ENCODE measurements at regions not wholly inside any gene's neighbourhood (a gene's known extent, or its start where the extent isn't known, plus 50 kb on each side); places are given as distances from the start of the nearest gene placed in this dataset.

DNA sequence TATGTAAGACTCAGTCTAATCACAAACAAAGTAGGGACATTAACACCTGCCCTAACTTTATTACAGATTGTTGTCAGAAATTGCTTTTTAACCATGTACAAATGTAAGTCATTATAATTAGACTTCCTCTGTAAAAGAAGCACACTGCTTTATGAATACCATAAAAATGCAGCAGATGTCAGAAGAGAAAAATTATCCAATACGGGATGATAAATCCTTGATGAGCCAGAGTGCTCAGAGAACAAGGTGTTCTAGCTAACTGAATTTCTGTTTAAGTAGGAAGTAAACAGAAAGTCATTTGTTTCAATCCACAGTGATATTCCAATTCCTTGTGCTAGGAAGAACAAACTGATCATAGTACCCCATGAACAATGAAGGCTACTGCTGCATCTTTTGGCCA lies 54.6 kb upstream of the BMPER start:
- FAIRE-seq (no peak), DNase-seq (ENCODE audit: extremely low read depth in 1 of 4, low spot score in 3 of 4) (no peak), ATAC-seq (no peak)
- no peaks in the 10 kb centered on the region for H3K9me1 ChIP-seq (ENCODE audit: control insufficient read depth, insufficient read depth, low read length)
- no peak overlapping the region for H3K4me2 ChIP-seq (ENCODE audit: insufficient read depth, low read length)
- no peak overlapping the region for H3K9ac ChIP-seq (ENCODE audit: insufficient read depth in 1 of 2, low read depth in 2 of 2, low read length in 2 of 2)
- no peaks in the 10 kb centered on the region for H4K20me1 ChIP-seq (replicated peaks; ENCODE audit: control insufficient read depth, insufficient read depth, low read length)
- no peak overlapping the region for H3K4me3 ChIP-seq
- no peaks in the 10 kb centered on the region for H3K27me3 ChIP-seq (ENCODE audit: control insufficient read depth in 2 of 2, insufficient read depth in 2 of 2, low read length in 2 of 2)
- H3K36me3 ChIP-seq (ENCODE audit: control insufficient read depth, insufficient read depth, low read length): no peaks in the 10 kb centered on the region
- H3K4me1 ChIP-seq (replicated peaks in 1 of 2; ENCODE audit: control insufficient read depth in 2 of 2, insufficient read depth in 2 of 2, low read length in 2 of 2): no peaks in the 10 kb centered on the region
- intact Hi-C loops (cut with micrococcal nuclease): no loop called here
- CTCF ChIA-PET (ENCODE audit: low intra/inter-chr PET ratio): no interaction called here
- H3K27ac ChIP-seq (ENCODE audit: extremely low read depth, low read depth, low read length): no peak overlapping the region
- H2AFZ ChIP-seq (ENCODE audit: low read depth, low read length): no peak overlapping the region
- WGBS (ENCODE audit: insufficient coverage, low coverage, missing lambda C conversion rate): 0% methylated on average over 1 of the region's 1 CpG
- no TSS peak for BruUV-seq (replicated peaks)
- no peaks in the 10 kb centered on the region for H3K79me2 ChIP-seq (ENCODE audit: control insufficient read depth, insufficient read depth, low read length)
- POLR2A ChIA-PET: no interaction called here
- in situ Hi-C loops (cut with MboI): no loop called here
- no peaks in the 10 kb centered on the region for H3K9me3 ChIP-seq (replicated peaks; ENCODE audit: control insufficient read depth, insufficient read depth, low read depth, low read length)
- TF ChIP-seq, protein P1, sequence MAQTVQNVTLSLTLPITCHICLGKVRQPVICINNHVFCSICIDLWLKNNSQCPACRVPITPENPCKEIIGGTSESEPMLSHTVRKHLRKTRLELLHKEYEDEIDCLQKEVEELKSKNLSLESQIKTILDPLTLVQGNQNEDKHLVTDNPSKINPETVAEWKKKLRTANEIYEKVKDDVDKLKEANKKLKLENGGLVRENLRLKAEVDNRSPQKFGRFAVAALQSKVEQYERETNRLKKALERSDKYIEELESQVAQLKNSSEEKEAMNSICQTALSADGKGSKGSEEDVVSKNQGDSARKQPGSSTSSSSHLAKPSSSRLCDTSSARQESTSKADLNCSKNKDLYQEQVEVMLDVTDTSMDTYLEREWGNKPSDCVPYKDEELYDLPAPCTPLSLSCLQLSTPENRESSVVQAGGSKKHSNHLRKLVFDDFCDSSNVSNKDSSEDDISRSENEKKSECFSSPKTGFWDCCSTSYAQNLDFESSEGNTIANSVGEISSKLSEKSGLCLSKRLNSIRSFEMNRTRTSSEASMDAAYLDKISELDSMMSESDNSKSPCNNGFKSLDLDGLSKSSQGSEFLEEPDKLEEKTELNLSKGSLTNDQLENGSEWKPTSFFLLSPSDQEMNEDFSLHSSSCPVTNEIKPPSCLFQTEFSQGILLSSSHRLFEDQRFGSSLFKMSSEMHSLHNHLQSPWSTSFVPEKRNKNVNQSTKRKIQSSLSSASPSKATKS (CRISPR knock-in tag; IDR thresholded peaks at IDR 0.05): no peak
- TF ChIP-seq, protein P2, sequence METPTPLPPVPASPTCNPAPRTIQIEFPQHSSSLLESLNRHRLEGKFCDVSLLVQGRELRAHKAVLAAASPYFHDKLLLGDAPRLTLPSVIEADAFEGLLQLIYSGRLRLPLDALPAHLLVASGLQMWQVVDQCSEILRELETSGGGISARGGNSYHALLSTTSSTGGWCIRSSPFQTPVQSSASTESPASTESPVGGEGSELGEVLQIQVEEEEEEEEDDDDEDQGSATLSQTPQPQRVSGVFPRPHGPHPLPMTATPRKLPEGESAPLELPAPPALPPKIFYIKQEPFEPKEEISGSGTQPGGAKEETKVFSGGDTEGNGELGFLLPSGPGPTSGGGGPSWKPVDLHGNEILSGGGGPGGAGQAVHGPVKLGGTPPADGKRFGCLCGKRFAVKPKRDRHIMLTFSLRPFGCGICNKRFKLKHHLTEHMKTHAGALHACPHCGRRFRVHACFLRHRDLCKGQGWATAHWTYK (CRISPR knock-in tag; IDR thresholded peaks at IDR 0.05): no peak
- TF ChIP-seq ZNF274 (IDR thresholded peaks at IDR 0.05; ENCODE audit: borderline replicate concordance, low read depth, low read length) (no peak), SNRNP70 (optimal IDR thresholded peaks at IDR 0.05; ENCODE audit: low read depth, low read length) (no peak), E2F3 (CRISPR knock-in tag; IDR thresholded peaks at IDR 0.05) (no peak), SP2 (IDR thresholded peaks at IDR 0.05; ENCODE audit: extremely low read depth, low read depth, low read length, poor library complexity, severe bottlenecking) (no peak), BRCA1 (IDR thresholded peaks at IDR 0.05) (no peak), BRCA1 (CRISPR knock-in tag; IDR thresholded peaks at IDR 0.05) (no peak), HSF4 (CRISPR knock-in tag; IDR thresholded peaks at IDR 0.05; ENCODE audit: borderline replicate concordance) (no peak), HDAC3 (IDR thresholded peaks at IDR 0.05; ENCODE audit: borderline replicate concordance, partially characterized antibody) (no peak), MAFG (tag; conservative IDR thresholded peaks at IDR 0.05) (no peak), ZNF174 (CRISPR knock-in tag; IDR thresholded peaks at IDR 0.05) (no peak), HMG20B (CRISPR knock-in tag; IDR thresholded peaks at IDR 0.05) (no peak), ZC3H8 (IDR thresholded peaks at IDR 0.05) (no peak), FOXA1 (IDR thresholded peaks at IDR 0.05; ENCODE audit: borderline replicate concordance) (no peak)
- TF ChIP-seq, protein P3, sequence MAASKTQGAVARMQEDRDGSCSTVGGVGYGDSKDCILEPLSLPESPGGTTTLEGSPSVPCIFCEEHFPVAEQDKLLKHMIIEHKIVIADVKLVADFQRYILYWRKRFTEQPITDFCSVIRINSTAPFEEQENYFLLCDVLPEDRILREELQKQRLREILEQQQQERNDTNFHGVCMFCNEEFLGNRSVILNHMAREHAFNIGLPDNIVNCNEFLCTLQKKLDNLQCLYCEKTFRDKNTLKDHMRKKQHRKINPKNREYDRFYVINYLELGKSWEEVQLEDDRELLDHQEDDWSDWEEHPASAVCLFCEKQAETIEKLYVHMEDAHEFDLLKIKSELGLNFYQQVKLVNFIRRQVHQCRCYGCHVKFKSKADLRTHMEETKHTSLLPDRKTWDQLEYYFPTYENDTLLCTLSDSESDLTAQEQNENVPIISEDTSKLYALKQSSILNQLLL (CRISPR knock-in tag; IDR thresholded peaks at IDR 0.05; ENCODE audit: borderline replicate concordance): no peak
- TF ChIP-seq, protein P4, sequence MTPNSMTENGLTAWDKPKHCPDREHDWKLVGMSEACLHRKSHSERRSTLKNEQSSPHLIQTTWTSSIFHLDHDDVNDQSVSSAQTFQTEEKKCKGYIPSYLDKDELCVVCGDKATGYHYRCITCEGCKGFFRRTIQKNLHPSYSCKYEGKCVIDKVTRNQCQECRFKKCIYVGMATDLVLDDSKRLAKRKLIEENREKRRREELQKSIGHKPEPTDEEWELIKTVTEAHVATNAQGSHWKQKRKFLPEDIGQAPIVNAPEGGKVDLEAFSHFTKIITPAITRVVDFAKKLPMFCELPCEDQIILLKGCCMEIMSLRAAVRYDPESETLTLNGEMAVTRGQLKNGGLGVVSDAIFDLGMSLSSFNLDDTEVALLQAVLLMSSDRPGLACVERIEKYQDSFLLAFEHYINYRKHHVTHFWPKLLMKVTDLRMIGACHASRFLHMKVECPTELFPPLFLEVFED (CRISPR knock-in tag; conservative IDR thresholded peaks at IDR 0.05): no peak
- TF ChIP-seq, protein P5, sequence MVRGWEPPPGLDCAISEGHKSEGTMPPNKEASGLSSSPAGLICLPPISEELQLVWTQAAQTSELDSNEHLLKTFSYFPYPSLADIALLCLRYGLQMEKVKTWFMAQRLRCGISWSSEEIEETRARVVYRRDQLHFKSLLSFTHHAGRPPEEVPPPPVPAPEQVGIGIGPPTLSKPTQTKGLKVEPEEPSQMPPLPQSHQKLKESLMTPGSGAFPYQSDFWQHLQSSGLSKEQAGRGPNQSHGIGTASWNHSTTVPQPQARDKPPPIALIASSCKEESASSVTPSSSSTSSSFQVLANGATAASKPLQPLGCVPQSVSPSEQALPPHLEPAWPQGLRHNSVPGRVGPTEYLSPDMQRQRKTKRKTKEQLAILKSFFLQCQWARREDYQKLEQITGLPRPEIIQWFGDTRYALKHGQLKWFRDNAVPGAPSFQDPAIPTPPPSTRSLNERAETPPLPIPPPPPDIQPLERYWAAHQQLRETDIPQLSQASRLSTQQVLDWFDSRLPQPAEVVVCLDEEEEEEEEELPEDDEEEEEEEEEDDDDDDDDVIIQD (CRISPR knock-in tag; IDR thresholded peaks at IDR 0.05): no peak
